ENCODE measurements at regions not wholly inside any gene's neighbourhood (a gene's known extent, or its start where the extent isn't known, plus 50 kb on each side); places are given as distances from the start of the nearest gene placed in this dataset.

GRCh38 chr20:23230766-23231385 is 119.7 kb upstream of the NXT1 start:
- no peaks in the 10 kb centered on the region for H3K4me1 ChIP-seq
- H3K4me2 ChIP-seq (ENCODE audit: low read length): no peak overlapping the region
- H3K27ac ChIP-seq: no peak overlapping the region
- no peak overlapping the region for H3K4me3 ChIP-seq (ENCODE audit: low read depth, low read length)
- no peak overlapping the region for H3K9ac ChIP-seq
- no peak overlapping the region for H2AFZ ChIP-seq
- H3K27me3 ChIP-seq (ENCODE audit: control insufficient read depth, insufficient read depth, low read length): no peaks in the 10 kb centered on the region
- H3K9me3 ChIP-seq (ENCODE audit: control insufficient read depth, low read length): no peaks in the 10 kb centered on the region
- TF ChIP-seq CTCF (IDR thresholded peaks at IDR 0.05): no peak
- no peaks in the 10 kb centered on the region for H3K79me2 ChIP-seq
- no peaks in the 10 kb centered on the region for H3K36me3 ChIP-seq (ENCODE audit: control insufficient read depth, insufficient read depth, low read length)

GRCh38 chr20:23229989-23230388 is 120.6 kb upstream of the NXT1 start:
- H3K4me1 ChIP-seq: no peaks in the 10 kb centered on the region
- no peak overlapping the region for H3K9ac ChIP-seq
- no peak overlapping the region for H2AFZ ChIP-seq
- no peaks in the 10 kb centered on the region for H3K36me3 ChIP-seq (ENCODE audit: control insufficient read depth, insufficient read depth, low read length)
- H3K79me2 ChIP-seq: no peaks in the 10 kb centered on the region
- no peaks in the 10 kb centered on the region for H3K27me3 ChIP-seq (ENCODE audit: control insufficient read depth, insufficient read depth, low read length)
- H3K9me3 ChIP-seq (ENCODE audit: control insufficient read depth, low read length): no peaks in the 10 kb centered on the region
- no peak overlapping the region for H3K27ac ChIP-seq
- H3K4me3 ChIP-seq (ENCODE audit: low read depth, low read length): no peak overlapping the region
- no peak overlapping the region for H3K4me2 ChIP-seq (ENCODE audit: low read length)
- TF ChIP-seq CTCF (IDR thresholded peaks at IDR 0.05): no peak

- no peaks in the 10 kb centered on the region for H3K27me3 ChIP-seq (ENCODE audit: control insufficient read depth, insufficient read depth, low read length)
- H2AFZ ChIP-seq: no peak overlapping the region
- H3K4me3 ChIP-seq (ENCODE audit: low read depth, low read length): no peak overlapping the region
- H3K79me2 ChIP-seq: no peaks in the 10 kb centered on the region
- no peak overlapping the region for H3K4me2 ChIP-seq (ENCODE audit: low read length)
- H3K9ac ChIP-seq: no peak overlapping the region
- H3K9me3 ChIP-seq (ENCODE audit: control insufficient read depth, low read length): no peaks in the 10 kb centered on the region
- H3K36me3 ChIP-seq (ENCODE audit: control insufficient read depth, insufficient read depth, low read length): no peaks in the 10 kb centered on the region
- no peak overlapping the region for H3K27ac ChIP-seq
- TF ChIP-seq CTCF (IDR thresholded peaks at IDR 0.05): no peak
- H3K4me1 ChIP-seq: no peaks in the 10 kb centered on the region
Measured at GRCh38 chr20:23228912-23229311, 121.7 kb upstream of the NXT1 start.

GRCh38 chr20:23227976-23228375 is 122.6 kb upstream of the NXT1 start:
- Histone ChIP-seq H3K27ac (no peak overlapping the region), H2AFZ (no peak overlapping the region), H3K4me2 (ENCODE audit: low read length) (no peak overlapping the region), H3K4me3 (ENCODE audit: low read depth, low read length) (no peak overlapping the region), H3K79me2 (no peaks in the 10 kb centered on the region), H3K4me1 (no peaks in the 10 kb centered on the region), H3K36me3 (ENCODE audit: control insufficient read depth, insufficient read depth, low read length) (no peaks in the 10 kb centered on the region), H3K9ac (no peak overlapping the region), H3K27me3 (ENCODE audit: control insufficient read depth, insufficient read depth, low read length) (no peaks in the 10 kb centered on the region), H3K9me3 (ENCODE audit: control insufficient read depth, low read length) (no peaks in the 10 kb centered on the region)
- no peak for TF ChIP-seq CTCF (IDR thresholded peaks at IDR 0.05)

- no peak for TF ChIP-seq CTCF (IDR thresholded peaks at IDR 0.05)
- H3K36me3 ChIP-seq (ENCODE audit: control insufficient read depth, insufficient read depth, low read length): no peaks in the 10 kb centered on the region
- no peak overlapping the region for H3K4me2 ChIP-seq (ENCODE audit: low read length)
- H3K9ac ChIP-seq: no peak overlapping the region
- no peak overlapping the region for H3K27ac ChIP-seq
- no peaks in the 10 kb centered on the region for H3K9me3 ChIP-seq (ENCODE audit: control insufficient read depth, low read length)
- no peaks in the 10 kb centered on the region for H3K79me2 ChIP-seq
- no peaks in the 10 kb centered on the region for H3K4me1 ChIP-seq
- no peaks in the 10 kb centered on the region for H3K27me3 ChIP-seq (ENCODE audit: control insufficient read depth, insufficient read depth, low read length)
- H3K4me3 ChIP-seq (ENCODE audit: low read depth, low read length): no peak overlapping the region
- no peak overlapping the region for H2AFZ ChIP-seq
Measured at GRCh38 chr20:23227274-23227673, 123.3 kb upstream of the NXT1 start.
